Left ventricle myocardium inferior (tissue), 1 donor: ENCODE measurements at regions not wholly inside any gene's neighbourhood (a gene's known extent, or its start where the extent isn't known, plus 50 kb on each side); places are given as distances from the start of the nearest gene placed in this dataset.

Source experiments
- DNase-seq: peaks from one replicate; pipeline ENCODE4 v3.0.0-alpha.2; 2020
- H3K27ac ChIP-seq: fragments of 200-600 bp; replicated peaks from 2 replicates; pipeline ENCODE4 v1.8.0; 2021
- H3K27me3 ChIP-seq: fragments of 200-600 bp; 2 replicates; pipeline ENCODE4 v1.8.0; 2021; ENCODE audit warnings: low read depth
- H3K36me3 ChIP-seq: fragments of 200-600 bp; 2 replicates; pipeline ENCODE4 v1.8.0; 2021
- H3K4me1 ChIP-seq: fragments of 200-600 bp; 2 replicates; pipeline ENCODE4 v1.8.0; 2021
- H3K4me3 ChIP-seq: fragments of 200-600 bp; 2 replicates; pipeline ENCODE4 v1.8.0; 2021; ENCODE audit warnings: mild to moderate bottlenecking, moderate library complexity
- H3K9me3 ChIP-seq: fragments of 200-600 bp; replicated peaks from 2 replicates; pipeline ENCODE4 v1.8.0; 2021
- CTCF ChIP-seq: fragments of 200-600 bp; IDR thresholded peaks from 2 replicates; pipeline ENCODE4 v1.8.0; 2021; ENCODE audit warnings: antibody characterized with exemption, mild to moderate bottlenecking, borderline replicate concordance
- intact Hi-C: fragments of 100-400 bp; cut with micrococcal nuclease; formaldehyde crosslinking; loops from one replicate; pipeline ENCODE4 v1.11.0; 2022
- donor health status: DM: no; HTN: yes; CAD: no; lungs with severe emphysema.

GRCh38 chr3:194225988-194226663 lies 90.2 kb downstream of the HES1 start:
- Histone ChIP-seq H3K9me3 (no peaks in the 10 kb centered on the region), H3K36me3 (no peaks in the 10 kb centered on the region), H3K27me3 (no peaks in the 10 kb centered on the region), H3K4me1 (peaks cover 12% of the 10 kb centered on the region), H3K4me3 (no peak overlapping the region), H3K27ac (no peak overlapping the region)
- DNase-seq = no peak
- no peak for TF ChIP-seq CTCF
- intact Hi-C loops = no loop called here

GRCh38 chr3:194231929-194232832 lies 96.2 kb downstream of the HES1 start:
- no peaks in the 10 kb centered on the region for H3K36me3 ChIP-seq
- H3K27ac ChIP-seq = no peak overlapping the region
- H3K4me3 ChIP-seq = no peak overlapping the region
- intact Hi-C loops = no loop called here
- TF ChIP-seq CTCF = no peak
- no peak for DNase-seq
- H3K4me1 ChIP-seq = peaks cover 18% of the 10 kb centered on the region
- H3K27me3 ChIP-seq = no peaks in the 10 kb centered on the region
- H3K9me3 ChIP-seq = no peaks in the 10 kb centered on the region

GRCh38 chr3:194233150-194233549 lies 97.2 kb downstream of the HES1 start:
- H3K4me1 ChIP-seq = peaks cover 18% of the 10 kb centered on the region
- no peaks in the 10 kb centered on the region for H3K9me3 ChIP-seq
- no peak overlapping the region for H3K27ac ChIP-seq
- no peak for DNase-seq
- intact Hi-C loops = no loop called here
- H3K36me3 ChIP-seq = no peaks in the 10 kb centered on the region
- no peak overlapping the region for H3K4me3 ChIP-seq
- H3K27me3 ChIP-seq = no peaks in the 10 kb centered on the region
- TF ChIP-seq CTCF = no peak

- intact Hi-C loops = no loop called here
- no peak overlapping the region for H3K27ac ChIP-seq
- no peak for TF ChIP-seq CTCF
- no peaks in the 10 kb centered on the region for H3K27me3 ChIP-seq
- DNase-seq = no peak
- no peaks in the 10 kb centered on the region for H3K36me3 ChIP-seq
- H3K4me1 ChIP-seq = peaks cover 18% of the 10 kb centered on the region
- no peaks in the 10 kb centered on the region for H3K9me3 ChIP-seq
- H3K4me3 ChIP-seq = no peak overlapping the region
Observed at GRCh38 chr3:194235160-194235559, 99.2 kb downstream of the HES1 start.

- intact Hi-C loops = no loop called here
- H3K9me3 ChIP-seq = no peaks in the 10 kb centered on the region
- no peaks in the 10 kb centered on the region for H3K36me3 ChIP-seq
- no peak for DNase-seq
- H3K27me3 ChIP-seq = no peaks in the 10 kb centered on the region
- H3K27ac ChIP-seq = no peak overlapping the region
- TF ChIP-seq CTCF = no peak
- H3K4me3 ChIP-seq = no peak overlapping the region
- peaks cover 18% of the 10 kb centered on the region for H3K4me1 ChIP-seq
Observed at GRCh38 chr3:194237110-194237509, 101.2 kb downstream of the HES1 start.
